ENCODE measurements at regions not wholly inside any gene's neighbourhood (a gene's known extent, or its start where the extent isn't known, plus 50 kb on each side); places are given as distances from the start of the nearest gene placed in this dataset.

GRCh38 chr13:39982745-39983144 is 327.3 kb downstream of the COG6 start:
- TF ChIP-seq CTCF (conservative IDR thresholded peaks at IDR 0.05 in 1 of 2, IDR thresholded peaks at IDR 0.05 in 1 of 2; ENCODE audit: low read depth in 1 of 2, low read length in 2 of 2) (no peak), EZH2 (IDR thresholded peaks at IDR 0.05; ENCODE audit: low read length, missing control alignments) (no peak)

All from fibroblast of lung (primary cell).